ENCODE measurements at regions not wholly inside any gene's neighbourhood (a gene's known extent, or its start where the extent isn't known, plus 50 kb on each side); places are given as distances from the start of the nearest gene placed in this dataset.
"Not testable (repeated sequence)": the region's sequence is repeated elsewhere in the genome, so short reads cannot be mapped to it uniquely, and the experiment has no call there.

DNA sequence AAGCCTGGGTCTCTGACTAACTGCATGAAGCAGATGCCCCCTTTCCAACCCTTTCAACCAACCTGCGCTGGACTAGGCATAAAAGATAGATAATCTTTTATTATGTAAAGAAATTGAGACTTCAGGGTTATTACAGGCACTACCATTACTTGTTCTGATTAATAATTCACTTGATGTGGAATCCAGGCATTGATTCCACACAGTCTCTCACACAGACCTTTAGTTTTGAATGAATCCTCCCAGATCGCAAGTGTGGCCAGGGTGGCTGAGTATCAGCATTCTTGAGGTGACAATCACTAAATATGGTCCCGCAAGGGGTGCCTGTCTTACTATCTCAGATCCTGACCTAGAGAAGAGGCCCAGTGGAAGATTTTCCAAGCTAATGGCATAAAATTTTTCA, 368.9 kb upstream of the ONECUT1 start:
- in situ Hi-C loops (cut with MboI; ENCODE audit: low sequenced_read_pairs): no loop called here

DNA sequence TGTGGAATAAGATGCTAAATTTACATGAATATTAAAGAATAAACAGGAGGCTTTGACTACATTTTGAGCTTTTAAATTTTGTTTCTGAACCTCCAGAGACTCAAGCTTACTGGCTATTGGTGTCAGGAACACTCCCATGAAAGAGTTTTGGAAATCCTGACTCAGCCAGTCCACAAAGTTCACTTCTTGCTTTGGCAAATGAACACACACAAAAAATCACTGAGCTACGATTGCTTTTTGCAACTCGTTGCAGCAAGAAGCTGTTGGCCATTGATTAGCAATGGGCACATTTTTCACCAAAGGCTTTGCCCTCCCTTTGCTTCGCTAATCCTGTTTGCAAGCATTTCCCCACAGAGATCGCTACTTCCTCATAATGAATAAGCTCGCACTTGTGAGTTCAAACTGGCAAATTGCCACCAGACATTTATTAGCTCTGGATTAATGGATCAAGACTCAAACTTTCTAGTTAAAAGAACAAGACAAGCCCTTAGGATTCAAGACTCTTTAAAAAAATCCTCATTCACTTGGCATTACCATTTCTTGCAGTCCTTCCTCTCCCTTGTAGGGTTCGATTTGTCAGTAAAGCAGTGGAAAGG, 343.2 kb upstream of the ONECUT1 start:
- in situ Hi-C loops (cut with MboI; ENCODE audit: low sequenced_read_pairs): no loop called here

DNA sequence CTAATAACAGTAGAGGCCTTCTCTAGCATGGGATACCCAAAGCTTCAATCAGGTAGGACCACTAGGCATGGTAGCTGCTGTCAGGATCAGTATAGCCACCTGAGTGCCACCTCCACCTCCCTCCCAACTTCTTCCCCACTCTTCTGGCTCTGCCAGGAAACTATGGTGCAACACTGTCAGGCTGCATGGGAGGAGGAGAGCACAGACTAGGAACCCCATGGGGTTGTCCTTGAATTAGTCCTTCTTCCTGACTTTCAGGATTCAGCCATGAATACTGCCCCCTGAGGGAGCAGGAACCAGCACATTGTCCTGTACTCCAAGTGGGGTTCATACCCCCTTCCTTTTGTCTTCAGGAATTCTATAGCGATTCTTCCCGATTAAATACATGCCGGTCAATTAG, 340.8 kb upstream of the ONECUT1 start:
- in situ Hi-C loops (cut with MboI; ENCODE audit: low sequenced_read_pairs): no loop called here

DNA sequence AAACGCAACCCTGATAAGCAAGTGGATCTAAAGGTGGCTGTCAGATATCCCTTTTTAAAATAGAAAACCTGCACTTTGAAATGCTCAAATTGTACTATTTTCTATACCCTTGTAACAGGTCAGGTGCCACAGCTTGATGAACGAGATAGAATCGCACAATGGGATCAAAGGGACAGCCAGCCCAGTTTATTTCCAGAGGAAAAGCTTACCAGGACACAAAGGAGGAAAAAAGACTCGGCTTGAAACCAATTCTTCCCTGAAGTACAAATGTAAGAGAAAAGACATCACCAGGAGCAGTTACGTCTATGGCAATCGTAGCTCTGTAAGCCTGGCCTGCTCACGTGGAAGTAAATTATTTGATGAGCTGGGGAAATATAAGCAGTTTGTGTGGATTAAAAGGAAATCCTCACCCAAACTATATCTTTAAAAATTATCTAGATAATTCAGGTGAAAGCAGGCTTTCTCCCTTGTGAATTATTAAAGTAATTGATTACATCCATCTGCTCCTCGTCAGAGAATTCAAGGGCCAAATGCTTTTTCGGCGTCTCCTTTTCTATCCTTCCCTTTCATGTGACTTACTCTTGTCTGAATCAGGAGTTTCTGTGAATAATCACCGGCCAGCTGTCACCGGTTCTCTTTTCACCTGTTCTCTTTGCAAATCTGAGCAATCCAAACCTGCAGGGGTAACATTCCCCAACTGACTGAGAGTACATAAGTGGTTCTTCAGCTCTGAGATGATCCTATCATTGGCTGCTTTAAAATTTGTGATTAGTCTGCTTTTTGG, 339.2 kb upstream of the ONECUT1 start:
- in situ Hi-C loops (cut with MboI; ENCODE audit: low sequenced_read_pairs): no loop called here

DNA sequence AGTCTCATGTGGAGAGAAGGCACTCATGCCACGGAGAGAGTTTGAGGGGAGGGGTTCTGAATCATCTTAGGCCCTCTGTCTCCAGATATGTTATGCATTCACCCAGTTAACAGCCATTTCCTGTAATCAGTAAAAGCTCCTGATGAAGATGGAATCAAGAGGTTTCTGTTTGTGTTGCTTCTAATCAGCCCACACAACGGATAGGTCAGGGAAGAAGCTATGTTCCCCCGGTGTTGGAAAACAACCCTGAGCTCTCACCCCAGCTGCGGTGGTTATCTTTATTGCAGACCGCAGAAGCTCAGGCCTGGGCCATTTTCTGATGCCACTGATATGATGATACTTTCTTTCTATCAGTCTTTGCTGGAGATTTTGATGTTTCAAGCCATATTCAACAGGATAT, 338.5 kb upstream of the ONECUT1 start:
- in situ Hi-C loops (cut with MboI; ENCODE audit: low sequenced_read_pairs): no loop called here

DNA sequence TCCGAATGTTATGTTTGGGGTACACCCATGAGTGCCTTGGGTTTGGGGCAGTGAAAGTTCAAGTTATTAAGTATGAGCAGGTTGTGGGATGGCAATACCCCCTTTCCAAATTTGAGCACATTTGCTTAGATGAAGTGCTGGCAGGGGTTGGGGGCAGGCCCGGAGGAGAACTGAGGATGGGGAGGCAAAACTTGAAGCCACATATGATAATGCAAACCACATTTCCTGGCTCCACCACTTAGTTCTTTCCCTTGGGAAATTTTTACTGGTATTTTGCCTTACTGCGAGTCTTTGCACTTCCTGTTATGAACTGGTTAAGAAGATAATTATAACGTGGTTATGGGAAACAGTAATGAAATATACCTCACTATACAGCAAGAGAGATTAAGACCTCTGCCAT, 336.0 kb upstream of the ONECUT1 start:
- in situ Hi-C loops (cut with MboI; ENCODE audit: low sequenced_read_pairs): no loop called here

DNA sequence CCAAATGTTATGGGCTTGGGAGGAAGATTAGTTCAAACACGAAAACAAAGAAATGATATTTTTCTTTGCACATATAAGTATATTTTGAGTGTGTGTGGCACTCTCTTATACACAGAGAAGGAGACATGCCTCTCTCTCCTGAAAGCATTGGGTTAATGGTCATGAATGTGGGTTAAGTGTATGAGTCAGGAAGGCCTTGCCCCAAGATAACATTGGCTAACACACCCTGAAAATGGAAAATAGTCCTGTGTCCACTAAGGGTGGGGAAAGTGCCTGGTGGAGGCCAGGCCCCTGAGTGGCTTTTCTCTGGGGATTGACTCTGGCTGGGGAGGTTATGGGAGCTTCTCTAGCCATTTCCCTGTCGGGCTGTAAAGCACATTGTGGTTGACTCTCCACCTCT, 332.7 kb upstream of the ONECUT1 start:
- in situ Hi-C loops (cut with MboI; ENCODE audit: low sequenced_read_pairs): no loop called here

DNA sequence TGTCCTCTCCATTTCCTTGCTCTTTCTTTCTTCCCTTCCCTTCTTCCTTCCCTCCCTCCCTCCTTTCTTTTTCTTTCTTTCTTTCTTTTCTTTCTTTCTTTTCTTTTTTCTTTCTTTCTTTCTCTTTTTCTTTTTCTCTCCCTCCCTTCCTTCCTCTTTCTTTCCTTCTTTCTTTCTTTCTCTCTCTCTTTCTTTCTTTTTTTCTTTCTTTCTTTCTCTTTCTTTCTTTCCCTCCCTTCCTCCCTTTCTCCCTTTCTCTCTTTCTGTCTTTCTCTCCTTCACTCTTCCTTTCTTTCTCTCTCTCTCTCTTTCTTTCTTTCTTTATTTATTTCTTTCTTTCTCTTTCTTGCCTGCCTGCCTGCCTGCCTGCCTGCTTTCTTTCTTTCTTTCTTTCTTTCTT, 326.8 kb upstream of the ONECUT1 start:
- in situ Hi-C loops (cut with MboI; ENCODE audit: low sequenced_read_pairs): not testable (repeated sequence)

DNA sequence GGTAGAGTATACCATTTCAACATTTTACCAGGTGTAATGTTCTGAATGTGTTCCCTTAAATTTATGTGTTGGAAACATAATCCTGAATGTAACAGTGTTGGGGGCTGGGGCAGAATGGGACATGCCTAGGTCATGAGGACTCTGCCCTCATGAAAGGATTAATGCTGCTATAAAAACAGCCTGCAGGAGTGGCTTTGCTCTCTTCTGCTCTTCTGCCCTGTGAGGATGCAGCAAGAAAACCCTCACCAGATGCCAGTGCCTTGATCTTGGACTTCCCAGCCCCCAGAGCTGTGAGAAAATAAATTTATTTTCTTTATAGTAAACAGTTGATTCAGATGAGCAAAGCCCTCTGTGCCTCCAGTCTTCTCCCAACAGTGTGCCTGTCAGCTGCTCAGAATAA, 326.0 kb upstream of the ONECUT1 start:
- in situ Hi-C loops (cut with MboI; ENCODE audit: low sequenced_read_pairs): no loop called here

DNA sequence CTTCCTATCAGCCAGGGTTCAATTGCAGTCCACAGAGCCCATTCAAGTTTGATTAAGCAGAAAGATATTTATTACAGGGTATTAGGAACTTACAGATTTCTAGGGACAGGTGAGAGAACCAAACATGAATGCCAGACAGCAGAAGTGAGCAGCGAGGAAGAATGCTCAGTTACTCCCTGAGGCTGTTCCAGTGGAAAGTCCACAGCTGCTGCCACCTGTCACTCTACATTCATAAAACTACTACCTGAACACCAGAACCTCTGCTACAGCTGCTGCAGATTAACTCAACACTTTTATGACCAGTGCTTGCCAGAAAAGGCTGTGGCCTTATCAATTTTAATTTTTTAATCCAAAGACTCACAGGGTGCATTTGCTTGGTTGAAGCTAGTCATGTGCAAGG, 325.4 kb upstream of the ONECUT1 start:
- in situ Hi-C loops (cut with MboI; ENCODE audit: low sequenced_read_pairs): no loop called here

DNA sequence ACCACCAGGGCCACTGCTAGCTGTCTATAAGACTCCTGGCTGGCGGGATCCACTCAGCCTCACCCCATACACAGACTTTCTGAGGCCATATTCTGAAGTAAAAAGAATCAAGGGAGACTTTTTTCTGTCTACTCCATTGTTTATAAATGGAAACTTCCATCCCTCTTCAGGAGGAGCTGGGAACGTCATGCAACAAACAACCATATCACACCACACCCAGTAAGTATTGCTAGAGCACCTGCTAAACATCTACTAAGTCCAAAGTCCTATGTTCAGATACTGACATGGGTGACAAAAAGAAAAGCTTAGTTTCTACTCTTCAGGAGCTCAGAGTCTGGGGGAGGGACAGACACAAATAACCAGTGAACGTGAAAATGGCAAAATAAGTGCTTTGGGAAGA, 324.8 kb upstream of the ONECUT1 start:
- in situ Hi-C loops (cut with MboI; ENCODE audit: low sequenced_read_pairs): no loop called here

DNA sequence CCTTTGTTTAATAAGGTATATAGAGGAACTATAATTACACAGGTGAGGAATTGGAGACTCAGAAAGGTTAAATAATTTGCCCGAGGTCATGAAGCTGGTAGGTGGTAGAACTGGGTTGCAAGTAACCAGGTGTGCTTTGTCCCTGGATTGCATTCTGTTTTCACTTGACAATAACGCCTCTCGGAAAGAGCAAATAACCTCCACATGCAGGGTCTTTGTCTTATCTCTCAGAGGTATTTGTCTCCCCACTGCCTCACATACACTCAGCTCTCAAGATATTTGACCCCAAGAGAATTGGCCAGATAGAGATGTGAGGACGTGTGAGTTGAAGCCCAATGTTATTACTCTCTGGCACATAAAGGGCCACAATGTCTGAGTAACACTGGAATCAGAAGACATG, 320.9 kb upstream of the ONECUT1 start:
- in situ Hi-C loops (cut with MboI; ENCODE audit: low sequenced_read_pairs): no loop called here

DNA sequence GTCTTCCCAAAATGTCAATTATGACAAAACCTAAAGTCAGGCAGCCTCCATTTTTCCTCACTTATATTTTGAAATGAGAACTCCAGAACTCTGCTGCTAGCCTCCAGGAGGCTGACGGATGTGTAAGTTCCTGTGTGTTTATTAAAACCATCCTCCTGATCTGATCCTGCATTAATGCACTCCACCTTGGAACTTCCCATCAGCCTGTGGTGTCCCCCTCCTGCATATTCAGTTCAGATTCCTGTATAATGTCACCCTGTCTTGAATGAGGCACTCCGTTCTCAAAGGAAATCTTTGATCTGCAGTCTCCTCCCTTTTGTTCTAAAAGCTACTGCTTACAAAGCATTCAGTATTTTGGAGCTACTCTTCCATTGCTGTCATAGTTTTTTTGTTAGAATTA, 318.2 kb upstream of the ONECUT1 start:
- in situ Hi-C loops (cut with MboI; ENCODE audit: low sequenced_read_pairs): no loop called here

DNA sequence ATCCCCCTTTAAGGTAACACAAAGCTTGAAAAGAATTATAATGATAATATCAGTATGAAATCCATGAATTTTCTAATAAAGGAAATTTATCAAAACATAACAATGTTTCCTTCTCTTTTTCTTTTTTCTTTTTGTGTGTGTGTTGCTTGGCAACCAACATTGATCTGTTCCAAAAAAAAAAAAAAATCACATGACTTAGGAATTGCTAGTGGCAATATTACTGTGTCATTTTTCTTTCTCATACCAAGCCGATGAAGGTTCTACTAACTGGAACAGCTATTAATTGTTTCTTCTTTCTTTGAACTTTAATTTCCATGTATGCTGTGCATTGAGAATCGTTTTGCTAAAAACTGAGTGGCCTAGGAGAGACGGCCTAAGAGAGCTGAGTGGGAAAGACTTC, 317.7 kb upstream of the ONECUT1 start:
- in situ Hi-C loops (cut with MboI; ENCODE audit: low sequenced_read_pairs): no loop called here

DNA sequence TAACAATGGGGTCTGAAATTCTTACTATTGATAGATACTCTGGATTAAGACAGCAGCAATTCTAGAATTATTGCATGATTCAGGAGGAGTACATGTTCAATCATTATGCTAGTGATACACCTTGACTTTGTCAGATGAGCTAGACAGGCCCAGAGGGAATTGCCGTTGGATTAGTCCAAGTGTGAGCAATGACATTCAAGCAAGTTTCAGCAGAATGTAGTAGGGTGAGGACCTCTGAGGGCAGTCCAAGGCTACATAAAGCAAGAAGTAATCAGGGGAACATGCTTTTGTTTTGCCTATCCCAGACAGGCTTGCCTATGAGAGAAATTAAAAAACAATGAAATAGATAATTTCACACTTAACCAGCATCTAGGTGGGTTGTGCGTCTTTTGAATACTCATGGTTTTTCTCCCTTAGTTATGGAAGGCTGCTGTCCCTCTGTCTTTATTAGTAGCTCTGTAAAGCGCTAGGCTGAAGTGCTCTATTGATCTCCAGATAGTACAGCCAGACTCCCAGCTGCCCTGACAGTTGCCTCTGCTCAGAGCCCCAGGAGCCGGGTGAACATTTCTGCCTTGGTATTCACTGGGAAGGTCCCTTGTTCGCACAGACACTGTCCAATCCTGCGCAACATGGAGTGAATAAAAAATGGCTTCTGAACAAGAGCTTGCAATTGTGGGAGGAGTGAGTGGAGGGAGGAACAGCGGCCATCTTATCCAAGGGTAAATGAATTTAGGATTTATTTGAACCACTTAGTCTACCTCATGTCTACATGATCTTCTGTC, 316.6 kb upstream of the ONECUT1 start:
- in situ Hi-C loops (cut with MboI; ENCODE audit: low sequenced_read_pairs): no loop called here

DNA sequence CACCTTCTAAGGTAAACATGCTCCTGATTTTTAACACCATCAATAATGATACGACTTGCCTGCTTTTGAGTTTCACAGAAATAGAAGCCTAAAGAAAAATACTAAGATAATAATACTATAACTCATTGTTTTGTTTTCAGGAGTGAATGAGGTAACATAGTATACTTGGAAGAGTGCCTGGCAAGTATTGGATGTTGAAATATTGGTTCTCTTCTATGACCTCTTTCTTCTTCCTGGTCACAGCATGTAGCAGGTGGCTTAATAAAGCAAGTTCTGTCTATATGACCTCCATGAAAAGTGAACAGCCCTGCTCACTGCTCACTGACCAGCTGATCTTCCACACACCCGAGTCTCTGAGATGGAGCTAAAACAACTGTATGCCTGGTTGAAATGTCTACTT, 312.3 kb upstream of the ONECUT1 start:
- in situ Hi-C loops (cut with MboI; ENCODE audit: low sequenced_read_pairs): no loop called here

DNA sequence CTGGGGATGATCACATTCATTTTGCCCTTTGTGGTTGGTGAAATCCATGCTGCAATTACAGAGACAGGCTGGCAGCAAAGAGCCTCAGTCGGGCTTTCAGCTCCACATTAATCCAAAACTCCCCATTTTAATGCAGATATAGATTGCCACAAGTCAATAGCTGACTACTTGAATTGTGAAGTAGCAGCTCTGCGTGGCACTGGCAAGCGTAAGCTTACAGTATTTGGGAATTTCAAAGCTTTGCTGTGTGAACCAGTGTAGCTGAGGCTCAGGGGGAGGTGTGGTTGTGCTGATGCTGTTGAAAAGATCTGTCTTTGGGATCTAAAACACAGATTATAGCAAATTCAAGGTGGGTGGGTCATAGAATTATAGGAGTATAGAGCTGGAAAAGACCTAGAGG, 290.3 kb upstream of the ONECUT1 start:
- in situ Hi-C loops (cut with MboI; ENCODE audit: low sequenced_read_pairs): no loop called here

DNA sequence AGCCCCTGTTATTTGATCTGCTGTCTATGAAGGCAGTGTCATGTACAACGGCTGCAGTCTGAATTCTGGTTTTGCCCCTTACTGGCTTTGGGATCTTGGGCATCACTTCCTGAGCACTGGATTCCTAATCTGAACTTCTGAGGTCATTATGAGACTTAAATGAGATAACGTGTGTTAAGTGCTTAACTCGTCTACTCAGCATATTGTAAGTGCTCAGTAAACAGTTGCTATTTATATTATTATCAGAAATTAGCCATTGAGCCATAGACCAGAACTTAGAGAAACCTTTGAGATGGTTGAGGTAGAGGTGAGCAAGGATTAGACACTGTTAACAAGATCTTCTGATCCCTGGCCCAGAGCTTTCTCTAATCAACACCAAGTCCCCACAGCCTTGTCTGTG, 284.1 kb upstream of the ONECUT1 start:
- in situ Hi-C loops (cut with MboI; ENCODE audit: low sequenced_read_pairs): no loop called here

DNA sequence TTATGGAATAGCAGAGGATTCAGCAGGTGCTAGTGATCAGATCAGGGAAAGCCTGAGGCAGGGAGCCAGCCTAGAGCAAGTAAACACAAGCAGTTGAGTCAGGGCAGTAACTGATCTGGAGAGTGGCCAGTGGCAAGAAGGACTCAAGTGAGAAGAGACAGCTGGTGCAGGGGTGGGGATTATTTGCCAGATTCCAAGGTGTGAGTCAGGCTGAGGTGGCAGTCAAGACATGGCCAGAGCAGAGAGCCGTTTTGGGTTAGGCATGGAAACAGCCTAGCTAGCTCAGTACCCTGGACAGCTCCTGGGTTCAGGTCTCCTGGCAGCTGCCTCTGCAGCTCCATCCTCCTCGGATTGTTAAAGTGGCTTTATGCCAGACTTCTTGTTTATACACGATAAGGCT, 281.9 kb upstream of the ONECUT1 start:
- in situ Hi-C loops (cut with MboI; ENCODE audit: low sequenced_read_pairs): no loop called here

DNA sequence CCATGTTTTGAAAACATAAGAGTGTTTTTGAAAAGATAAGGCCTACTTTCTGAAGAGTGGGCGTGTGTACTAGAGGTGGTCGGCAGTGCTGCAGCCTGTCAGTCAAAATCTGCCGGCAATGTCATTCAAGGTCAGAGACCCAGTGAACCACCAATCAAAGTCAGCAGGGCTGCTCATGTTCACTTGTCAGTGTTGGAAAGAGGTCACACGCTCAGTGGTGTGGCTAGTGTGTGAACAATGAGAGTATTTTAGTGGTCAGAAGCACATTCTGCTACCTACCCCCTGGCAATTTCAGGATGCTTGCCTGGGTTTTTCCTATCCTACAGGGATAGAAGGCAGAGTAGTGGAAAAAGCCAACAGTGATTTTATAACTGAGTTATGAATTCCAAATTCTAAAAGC, 278.5 kb upstream of the ONECUT1 start:
- in situ Hi-C loops (cut with MboI; ENCODE audit: low sequenced_read_pairs): no loop called here

DNA sequence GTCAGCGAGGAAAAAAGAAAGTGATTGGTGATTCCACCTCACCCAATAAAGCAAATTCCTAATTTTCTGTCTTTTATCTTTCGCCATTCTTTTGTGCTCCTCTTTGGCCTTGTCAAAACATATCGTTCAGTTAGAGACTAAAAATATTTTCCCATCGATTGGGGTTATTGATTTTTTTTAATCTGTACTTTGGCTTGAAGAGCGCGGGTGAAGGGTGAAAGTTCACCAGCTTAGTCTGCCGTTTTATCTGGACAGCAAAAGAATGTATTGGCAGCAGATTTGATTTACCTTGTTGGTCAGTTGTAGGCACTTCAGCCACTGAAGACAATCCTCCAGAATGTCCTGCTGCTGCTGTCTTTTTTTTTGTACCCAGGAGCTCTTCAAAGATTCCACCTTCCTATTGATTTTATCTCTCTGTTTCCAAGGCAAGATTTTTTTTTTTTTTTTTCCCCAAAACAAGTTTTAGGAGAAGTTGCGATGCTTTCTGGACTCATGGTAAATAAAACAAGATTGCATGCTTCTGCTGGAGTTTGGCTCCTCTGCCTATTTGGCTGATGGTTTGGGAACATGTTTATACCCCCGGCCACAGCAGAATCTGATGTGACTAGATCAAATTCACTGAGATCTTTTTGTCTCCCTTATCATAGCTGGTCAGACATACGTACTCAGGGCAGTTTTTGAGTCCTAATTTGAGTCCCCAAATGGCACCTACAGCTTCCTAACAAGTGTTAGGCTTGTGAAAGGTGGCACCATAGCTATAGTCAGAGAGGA, 269.3 kb upstream of the ONECUT1 start:
- in situ Hi-C loops (cut with MboI; ENCODE audit: low sequenced_read_pairs): no loop called here
